Astrocyte (in vitro differentiated cells and primary cell): ENCODE measurements at regions not wholly inside any gene's neighbourhood (a gene's known extent, or its start where the extent isn't known, plus 50 kb on each side); places are given as distances from the start of the nearest gene placed in this dataset.

ENCODE experiments used
- EZH2 ChIP-seq: IDR thresholded peaks from 2 replicates; pipeline ENCODE4 v1.6.1; 2012; ENCODE audit warnings: mild to moderate bottlenecking, low read length, inconsistent platforms; ENCODE audit not compliant: insufficient read depth
- TF ChIP-seq, protein P1 (sequence below): IDR thresholded peaks from 2 replicates; pipeline ENCODE4 v1.5.1; 2011; ENCODE audit warnings: low read depth, mild to moderate bottlenecking, inconsistent platforms, low read length, moderate library complexity; ENCODE audit not compliant: insufficient read depth

- TF ChIP-seq, protein P1, sequence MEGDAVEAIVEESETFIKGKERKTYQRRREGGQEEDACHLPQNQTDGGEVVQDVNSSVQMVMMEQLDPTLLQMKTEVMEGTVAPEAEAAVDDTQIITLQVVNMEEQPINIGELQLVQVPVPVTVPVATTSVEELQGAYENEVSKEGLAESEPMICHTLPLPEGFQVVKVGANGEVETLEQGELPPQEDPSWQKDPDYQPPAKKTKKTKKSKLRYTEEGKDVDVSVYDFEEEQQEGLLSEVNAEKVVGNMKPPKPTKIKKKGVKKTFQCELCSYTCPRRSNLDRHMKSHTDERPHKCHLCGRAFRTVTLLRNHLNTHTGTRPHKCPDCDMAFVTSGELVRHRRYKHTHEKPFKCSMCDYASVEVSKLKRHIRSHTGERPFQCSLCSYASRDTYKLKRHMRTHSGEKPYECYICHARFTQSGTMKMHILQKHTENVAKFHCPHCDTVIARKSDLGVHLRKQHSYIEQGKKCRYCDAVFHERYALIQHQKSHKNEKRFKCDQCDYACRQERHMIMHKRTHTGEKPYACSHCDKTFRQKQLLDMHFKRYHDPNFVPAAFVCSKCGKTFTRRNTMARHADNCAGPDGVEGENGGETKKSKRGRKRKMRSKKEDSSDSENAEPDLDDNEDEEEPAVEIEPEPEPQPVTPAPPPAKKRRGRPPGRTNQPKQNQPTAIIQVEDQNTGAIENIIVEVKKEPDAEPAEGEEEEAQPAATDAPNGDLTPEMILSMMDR, result no peak
- TF ChIP-seq EZH2, result no peak
Observed at GRCh38 chr16:63512910-63513309, 1476.7 kb upstream of the CDH8 start.
